Motor neuron (in vitro differentiated cells): ENCODE measurements at regions not wholly inside any gene's neighbourhood (a gene's known extent, or its start where the extent isn't known, plus 50 kb on each side); places are given as distances from the start of the nearest gene placed in this dataset.
A peak's percentile ranks its signal among the peaks of the same experiment; 100 is the strongest.
"Not testable (repeated sequence)": the region's sequence is repeated elsewhere in the genome, so short reads cannot be mapped to it uniquely, and the experiment has no call there.

Experiments
- ATAC-seq, 8 experiments: fragments of 200-7000 bp; cut with Tn5 transposase; replicated peaks in 6 of 8; 2 replicates each; pipeline ENCODE4 v1.8.0; 2021; ENCODE audit warnings: mild to moderate bottlenecking in 8 of 8, moderate library complexity in 8 of 8
- H3K27ac ChIP-seq, 2 donors: fragments of 250-450 bp; sonication (Bioruptor Pico); 2 replicates each; pipeline ENCODE4 v1.9.0; 2021; ENCODE audit warnings: antibody characterized with exemption in 2 of 2, mild to moderate bottlenecking in 2 of 2, moderate library complexity in 1 of 2
- H3K4me1 ChIP-seq, 2 donors: fragments of 250-450 bp; sonication (Bioruptor Pico); replicated peaks in 1 of 2; 2 replicates each; pipeline ENCODE4 v1.6.1; 2021; ENCODE audit warnings: antibody characterized with exemption in 2 of 2, mild to moderate bottlenecking in 2 of 2, moderate library complexity in 1 of 2
- H3K4me3 ChIP-seq, 5 donors: fragments of 250-450 bp; sonication (Bioruptor Pico); 2 replicates each; pipeline ENCODE4 v1.9.0; 2021; ENCODE audit warnings: antibody characterized with exemption in 5 of 5, mild to moderate bottlenecking in 5 of 5, moderate library complexity in 4 of 5
- WGBS, 10 experiments: fragments of 450-650 bp; shearing (Covaris generic); methylation state at CpG; one replicate each; pipeline ENCODE4 v1.0.0; 2022; 5-methylcytosine and 5-hydroxymethylcytosine counted together
- in situ Hi-C, 9 experiments: fragments of 400-800 bp; cut with MboI; loops; one replicate each; pipeline ENCODE4 v1.15.0; 2021; ENCODE audit warnings: low sequenced_read_pairs in 9 of 9, low pct_unique_long_range_greater_than_20kb in 2 of 9; ENCODE audit not compliant: unreplicated experiment in 9 of 9

DNA sequence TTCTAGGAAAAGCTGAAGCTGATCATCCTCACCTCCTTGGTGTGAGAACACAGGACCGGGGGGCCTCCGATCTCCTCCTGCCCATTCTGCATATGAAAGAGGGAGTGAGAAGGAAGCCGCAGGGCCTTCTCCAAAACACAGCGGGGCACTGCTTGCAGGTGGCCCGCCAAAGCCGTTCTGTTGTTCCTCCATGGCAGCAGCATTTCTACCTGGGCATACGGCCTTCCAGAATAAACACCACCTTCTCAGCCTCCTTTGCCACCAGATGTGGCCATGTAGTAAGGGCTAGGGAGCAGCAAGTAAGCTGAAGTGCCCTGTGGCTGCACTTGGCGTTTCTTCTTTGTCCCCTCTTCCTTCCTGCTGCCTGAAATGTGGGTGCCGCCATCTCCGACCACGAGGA lies 214.9 kb downstream of the TOMM20 start:
- no peak for ATAC-seq

GRCh38 chr1:234913278-234913649 lies 215.4 kb downstream of the TOMM20 start:
- Histone ChIP-seq H3K4me1 (peaks cover 26 to 32% of the 10 kb centered on the region in 2 donors), H3K4me3 (no peak overlapping the region), H3K27ac (no peak overlapping the region)
- WGBS, 10 experiments: 60 to 89% (median 81%) methylated on average over 1 to 8 of the region's 8 CpGs
- ATAC-seq: peak in 1 of 8 experiments; percentile 6
- in situ Hi-C loops: no loop called here

More for the DNA sequence above, 214.9 kb downstream of the TOMM20 start:
- in situ Hi-C loops: no loop called here
- Histone ChIP-seq H3K27ac (no peak overlapping the region), H3K4me3 (no peak overlapping the region), H3K4me1 (peaks cover 31 to 37% of the 10 kb centered on the region in 2 donors)
- WGBS, 10 experiments: 50 to 76% (median 65%) methylated on average over 2 to 11 of the region's 11 CpGs; no CpG with 5 or more reads in 4 of the 10 experiments

GRCh38 chr1:234912548-234913277 lies 215.9 kb downstream of the TOMM20 start:
- 82 to 100% (median 92%) methylated on average over 1 to 9 of the region's 9 CpGs; no CpG with 5 or more reads in 2 of the 10 experiments for WGBS, 10 experiments
- no peak overlapping the region for H3K4me3 ChIP-seq
- peak in 3 of 8 experiments; percentile 22 to 83 (median 32) for ATAC-seq
- in situ Hi-C loops: no loop called here
- no peak overlapping the region for H3K27ac ChIP-seq
- H3K4me1 ChIP-seq: peaks cover 21 to 27% of the 10 kb centered on the region in 2 donors

DNA sequence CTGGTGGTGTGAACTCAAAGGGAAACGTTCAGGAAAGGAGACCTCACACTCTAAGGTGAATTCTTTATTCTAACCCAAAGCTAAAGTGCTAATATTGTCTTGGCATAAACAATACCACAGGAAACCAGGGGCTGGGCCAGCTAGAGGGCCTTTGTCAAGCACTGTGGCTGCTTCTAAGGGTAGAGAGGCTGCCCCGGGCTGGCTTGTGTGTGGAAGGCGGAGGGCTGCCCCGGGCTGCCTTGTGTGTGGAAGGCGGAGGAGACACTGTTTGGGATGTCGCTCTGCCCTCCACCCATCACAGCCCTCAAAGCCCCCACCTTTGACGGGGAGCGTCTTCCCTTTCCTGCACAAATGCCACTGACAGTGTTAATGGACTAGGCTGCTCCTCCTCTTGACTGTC lies 216.8 kb downstream of the TOMM20 start:
- H3K4me1 ChIP-seq: peaks cover 21 to 25% of the 10 kb centered on the region in 2 donors
- peak in 5 of 8 experiments; percentile 35 to 61 (median 48) for ATAC-seq
- no peak overlapping the region for H3K27ac ChIP-seq
- in situ Hi-C loops: no loop called here
- no peak overlapping the region for H3K4me3 ChIP-seq
- 0 to 73% (median 11%) methylated on average over 1 to 4 of the region's 8 CpGs; no CpG with 5 or more reads in 3 of the 10 experiments for WGBS, 10 experiments

GRCh38 chr1:234911136-234911535 lies 217.5 kb downstream of the TOMM20 start:
- in situ Hi-C loops, H3K27ac ChIP-seq, H3K4me3 ChIP-seq, ATAC-seq: not testable (repeated sequence)
- H3K4me1 ChIP-seq: peaks cover 18 to 22% of the 10 kb centered on the region in 2 donors
- WGBS, 10 experiments: 37 to 100% (median 88%) methylated on average over 1 to 5 of the region's 5 CpGs; no CpG with 5 or more reads in 1 of the 10 experiments

DNA sequence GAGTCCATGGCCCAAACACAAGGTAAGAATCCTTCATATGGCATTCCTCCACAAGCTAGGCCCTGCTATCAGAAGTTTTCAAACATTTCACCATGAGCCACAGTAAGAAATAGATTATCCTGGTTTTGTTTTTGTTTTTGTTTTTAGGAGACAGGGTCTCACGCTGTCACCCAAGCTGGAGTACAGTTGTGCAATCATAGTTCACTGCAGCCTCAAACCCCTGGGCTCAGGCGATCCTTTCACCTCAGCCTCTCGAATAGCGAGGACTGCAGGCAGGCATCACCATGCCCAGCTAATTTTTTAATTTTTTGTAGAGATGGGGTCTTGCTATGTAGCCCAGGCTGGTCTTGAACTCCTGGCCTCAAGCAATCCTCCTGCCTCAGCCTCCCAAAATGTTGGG lies 218.8 kb downstream of the TOMM20 start:
- Histone ChIP-seq H3K27ac (no peak overlapping the region), H3K4me1 (peaks cover 11 to 13% of the 10 kb centered on the region in 2 donors), H3K4me3 (no peak overlapping the region)
- in situ Hi-C loops: no loop called here
- 95 to 100% (median 100%) methylated on average over 1 to 4 of the region's 4 CpGs; no CpG with 5 or more reads in 4 of the 10 experiments for WGBS, 10 experiments
- no peak for ATAC-seq

DNA sequence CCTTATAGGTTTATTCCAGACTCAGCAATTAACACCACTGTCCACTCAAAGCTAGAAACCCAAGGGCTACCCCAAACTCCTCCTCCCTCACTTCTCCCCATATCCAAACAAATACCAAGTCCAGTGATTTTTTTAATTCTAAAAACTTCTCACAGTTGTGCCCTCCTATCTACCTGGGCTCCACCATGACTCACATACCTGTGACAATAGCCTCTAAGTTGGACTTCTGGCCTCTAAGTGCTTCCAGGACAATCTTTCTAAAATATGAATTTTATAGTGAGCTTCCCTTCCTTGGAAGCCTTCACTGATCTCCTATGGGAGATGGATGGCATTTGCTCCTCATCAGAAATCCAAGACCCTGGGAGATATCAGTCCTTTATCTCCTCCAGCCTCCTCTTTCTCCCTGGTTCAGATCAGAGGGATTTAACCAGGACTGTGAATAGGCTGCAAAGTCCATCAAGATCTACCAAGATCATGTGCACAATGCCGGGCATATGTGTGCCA lies 219.3 kb downstream of the TOMM20 start:
- Histone ChIP-seq H3K4me3 (no peak overlapping the region), H3K4me1 (peaks cover 11 to 13% of the 10 kb centered on the region in 2 donors), H3K27ac (no peak overlapping the region)
- in situ Hi-C loops: no loop called here
- 80 to 100% (median 94%) methylated on average over 1 of the region's 1 CpG; no CpG with 5 or more reads in 6 of the 10 experiments for WGBS, 10 experiments
- no peak for ATAC-seq

DNA sequence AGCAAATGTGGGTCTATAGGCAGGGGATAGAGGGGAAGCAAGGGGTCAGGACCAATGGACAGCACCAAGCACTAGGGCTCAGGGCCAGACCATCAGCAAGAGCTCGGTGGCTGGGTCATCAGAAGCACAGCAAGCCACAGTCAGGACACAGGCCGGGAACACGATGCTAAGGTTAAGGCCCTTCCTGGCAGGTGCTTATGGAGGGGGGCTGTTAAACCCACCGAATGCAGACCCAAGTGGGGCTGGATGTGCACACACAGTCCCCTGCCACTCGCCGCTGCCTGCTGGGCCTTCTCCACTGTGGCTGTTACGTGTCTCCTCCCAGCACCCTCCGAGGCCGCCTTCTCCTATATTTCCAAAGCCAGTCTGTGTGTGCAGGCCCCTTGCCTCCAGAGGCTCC lies 220.1 kb downstream of the TOMM20 start:
- Histone ChIP-seq H3K4me3 (no peak overlapping the region), H3K4me1 (peaks cover 11 to 12% of the 10 kb centered on the region in 2 donors), H3K27ac (no peak overlapping the region)
- WGBS, 10 experiments: 80 to 100% (median 81%) methylated on average over 1 to 9 of the region's 9 CpGs; no CpG with 5 or more reads in 5 of the 10 experiments
- no peak for ATAC-seq
- in situ Hi-C loops: no loop called here

- ATAC-seq: peak in 3 of 8 experiments; percentile 75 to 98 (median 94)
- no peak overlapping the region for H3K27ac ChIP-seq
- H3K4me3 ChIP-seq: no peak overlapping the region
- 8 to 100% (median 61%) methylated on average over 1 to 6 of the region's 6 CpGs for WGBS, 10 experiments
- in situ Hi-C loops: no loop called here
- H3K4me1 ChIP-seq: peaks cover 6 to 7% of the 10 kb centered on the region in 2 donors
Observed at GRCh38 chr1:234907940-234908405, 220.7 kb downstream of the TOMM20 start.

GRCh38 chr1:234907208-234907939 lies 221.3 kb downstream of the TOMM20 start:
- 31 to 100% (median 83%) methylated on average over 1 to 10 of the region's 10 CpGs; no CpG with 5 or more reads in 1 of the 10 experiments for WGBS, 10 experiments
- no peak for ATAC-seq
- Histone ChIP-seq H3K4me1 (peaks cover 4 to 7% of the 10 kb centered on the region in 2 donors), H3K4me3 (no peak overlapping the region), H3K27ac (no peak overlapping the region)
- in situ Hi-C loops: no loop called here

DNA sequence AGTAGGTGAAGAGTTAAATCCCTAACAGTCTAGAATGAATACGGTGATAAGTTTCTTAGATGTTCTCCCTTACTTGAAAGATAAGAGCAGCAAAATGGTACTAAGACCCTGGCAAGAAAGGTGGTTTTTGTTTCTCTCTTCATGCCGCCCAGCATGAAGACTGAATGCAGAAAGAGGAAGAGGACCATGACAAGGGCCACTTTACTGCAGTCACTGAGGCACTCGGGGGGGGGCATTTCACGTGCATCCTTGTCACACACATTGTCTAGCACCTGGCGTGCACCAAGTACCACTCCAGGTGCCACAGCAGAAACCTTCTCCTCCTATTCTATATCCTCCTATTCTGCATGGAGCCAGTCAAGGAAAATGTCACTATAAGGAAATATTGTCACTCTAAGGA lies 222.0 kb downstream of the TOMM20 start:
- in situ Hi-C loops: no loop called here
- Histone ChIP-seq H3K4me1 (peaks cover under 1% of the 10 kb centered on the region in 2 donors), H3K27ac (no peak overlapping the region), H3K4me3 (no peak overlapping the region)
- 70 to 100% (median 88%) methylated on average over 1 to 5 of the region's 5 CpGs; no CpG with 5 or more reads in 1 of the 10 experiments for WGBS, 10 experiments
- no peak for ATAC-seq

DNA sequence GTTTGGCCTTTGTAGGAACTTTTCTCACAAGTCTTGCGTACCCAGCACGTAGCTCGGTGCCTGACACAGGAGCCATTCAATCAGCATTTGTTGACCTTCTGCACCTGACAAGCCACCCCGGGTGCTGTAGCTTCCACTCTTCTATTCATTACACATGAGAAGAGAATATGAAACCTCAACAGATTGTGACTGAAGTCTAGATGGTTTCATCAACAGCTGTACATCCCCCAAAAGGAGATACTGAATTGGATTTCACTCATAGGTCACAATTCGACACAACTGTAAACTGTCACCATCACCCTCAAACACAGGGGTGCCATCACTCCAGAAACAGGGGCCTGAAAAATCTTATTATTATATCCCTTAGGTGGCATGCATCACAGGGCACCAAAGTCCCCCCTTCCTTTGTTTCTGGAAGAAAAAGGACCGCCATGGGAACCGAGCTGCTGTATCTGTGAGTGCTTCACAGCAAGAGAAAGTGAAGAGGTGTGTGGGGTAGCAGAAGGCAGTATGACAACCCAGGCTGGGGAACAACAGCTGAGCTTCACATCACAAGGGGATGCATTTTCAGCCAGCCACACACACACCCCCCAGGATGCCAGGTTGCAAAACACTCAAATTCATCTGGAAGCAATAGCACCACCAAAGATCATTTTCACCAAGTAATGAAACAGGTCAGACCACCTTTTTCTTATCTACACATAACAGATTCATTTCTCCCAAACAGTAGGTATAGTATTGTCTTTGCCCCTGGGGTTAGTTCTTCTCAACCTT lies 225.7 kb downstream of the TOMM20 start:
- ATAC-seq: no peak
- Histone ChIP-seq H3K4me3 (no peak overlapping the region), H3K4me1 (peaks cover 9 to 14% of the 10 kb centered on the region in 2 donors), H3K27ac (no peak overlapping the region)
- WGBS, 10 experiments: 80 to 97% (median 90%) methylated on average over 1 to 7 of the region's 7 CpGs; no CpG with 5 or more reads in 2 of the 10 experiments
- in situ Hi-C loops: no loop called here
